HepG2 (cell line): ENCODE measurements at regions not wholly inside any gene's neighbourhood (a gene's known extent, or its start where the extent isn't known, plus 50 kb on each side); places are given as distances from the start of the nearest gene placed in this dataset.

ENCODE experiments used
- ATAC-seq: fragments of 200-7000 bp; cut with Tn5 transposase; 3 replicates; pipeline ENCODE4 v1.9.1; 2020; ENCODE audit warnings: mild to moderate bottlenecking, moderate library complexity
- BruUV-seq: library from RNA; stranded (reverse); fragments of 400-500 nt; replicated peaks from 2 replicates; lab custom pipeline; 2021; lab: Mats Ljungman, UMichigan
- CTCF ChIA-PET: fragments of 300-600 bp; formaldehyde crosslinking; extraction: SDS; loops from one replicate; lab custom pipeline; 2021; ENCODE audit warnings: low total read pairs, inconsistent platforms, low intra/inter-chr PET ratio; lab: Yijun Ruan, JAX
- POLR2A ChIA-PET: fragments of 350-600 bp; sonication (Branson Sonifier 250); formaldehyde crosslinking; loops from one replicate; lab custom pipeline; 2020; ENCODE audit warnings: antibody characterized with exemption, inconsistent platforms; lab: Yijun Ruan, JAX
- DNase-seq: peaks from one replicate; pipeline ENCODE4 v3.0.0-alpha.2; 2015; ENCODE audit warnings: low spot score
- FAIRE-seq: peaks from 3 replicates; lab custom pipeline; 2011; peaks lifted over from hg19 to GRCh38; lab: Jason Lieb, UNC
- H2AFZ ChIP-seq: one replicate; pipeline ENCODE4 v1.6.1; 2011; ENCODE audit warnings: low read length, inconsistent platforms
- H3K27ac ChIP-seq: fragments of 300-600 bp; 3 replicates; pipeline ENCODE4 v1.8.0; 2011; ENCODE audit warnings: mixed run types, mild to moderate bottlenecking, mixed read lengths, low read length, inconsistent platforms; ENCODE audit not compliant: insufficient read depth; ENCODE audit errors: extremely low read length
- H3K27me3 ChIP-seq, 2 experiments: fragments of 200-600 bp in 1 of 2; 2 replicates in 1 of 2; 3 replicates in 1 of 2; pipeline versions ENCODE4 v1.6.0 to v1.8.0; 2011; ENCODE audit warnings: low read length in 2 of 2, mild to moderate bottlenecking in 2 of 2, moderate library complexity in 2 of 2, inconsistent platforms in 1 of 2; ENCODE audit not compliant: insufficient read depth in 2 of 2, control insufficient read depth in 1 of 2
- H3K36me3 ChIP-seq, 2 experiments: fragments of 200-600 bp in 1 of 2; replicated peaks in 1 of 2; 2 replicates in 1 of 2; 3 replicates in 1 of 2; pipeline versions ENCODE4 v1.5.1 to v1.8.0; 2011; ENCODE audit warnings: low read length in 2 of 2, inconsistent platforms in 1 of 2; ENCODE audit not compliant: insufficient read depth in 2 of 2, control insufficient read depth in 1 of 2
- H3K4me1 ChIP-seq: 2 replicates; pipeline ENCODE4 v1.5.1; 2012; ENCODE audit warnings: low read length, inconsistent platforms; ENCODE audit not compliant: insufficient read depth
- H3K4me2 ChIP-seq: 2 replicates; pipeline ENCODE4 v1.6.0; 2011; ENCODE audit warnings: low read depth, low read length, inconsistent platforms
- H3K4me3 ChIP-seq, 3 experiments: fragments of 200-600 bp in 1 of 3; sonication (generic), shearing (Covaris generic) in 1 of 3; replicated peaks in 1 of 3; 2 replicates each; pipeline ENCODE4 v1.5.1; 2011 to 2016; ENCODE audit warnings: low read length in 3 of 3, inconsistent platforms in 2 of 3, low read depth in 2 of 3, mild to moderate bottlenecking in 2 of 3, control low read depth in 1 of 3, mixed read lengths in 1 of 3; ENCODE audit not compliant: insufficient read depth in 1 of 3
- H3K79me2 ChIP-seq: one replicate; pipeline ENCODE4 v1.6.1; 2011; ENCODE audit warnings: low read length, inconsistent platforms; ENCODE audit not compliant: insufficient read depth
- H3K9ac ChIP-seq: 2 replicates; pipeline ENCODE4 v1.6.0; 2011; ENCODE audit warnings: mild to moderate bottlenecking, low read depth, low read length, inconsistent platforms; ENCODE audit not compliant: insufficient read depth
- H3K9me3 ChIP-seq: 2 replicates; pipeline ENCODE4 v1.5.1; 2012; ENCODE audit warnings: mild to moderate bottlenecking, low read length
- H4K20me1 ChIP-seq: 2 replicates; pipeline ENCODE4 v1.6.0; 2011; ENCODE audit warnings: inconsistent platforms, mild to moderate bottlenecking, low read length, moderate library complexity; ENCODE audit not compliant: insufficient read depth
- ELF3 ChIP-seq: IDR thresholded peaks from 2 replicates; pipeline ENCODE4 v1.6.1; 2016; ENCODE audit warnings: missing genetic modification reagents, missing compliant biosample characterization
- FOXA1 ChIP-seq, 2 experiments: fragments of 450-650 bp in 1 of 2; sonication (generic) in 1 of 2; formaldehyde crosslinking in 1 of 2; IDR thresholded peaks; 2 replicates each; pipeline versions ENCODE4 v1.4.0 to v1.6.1; 2016 to 2020; ENCODE audit warnings: missing genetic modification reagents in 1 of 2
- FOXO1 ChIP-seq: sonication (generic); formaldehyde crosslinking; IDR thresholded peaks from 2 replicates; pipeline ENCODE4 v1.4.0; 2020; ENCODE audit warnings: missing genetic modification reagents
- HNF4A ChIP-seq: sonication (generic); formaldehyde crosslinking; IDR thresholded peaks from 2 replicates; pipeline ENCODE4 v1.4.0; 2020; ENCODE audit warnings: missing genetic modification reagents
- NR2F1 ChIP-seq, 2 experiments: fragments of 450-650 bp in 1 of 2; formaldehyde crosslinking in 1 of 2; IDR thresholded peaks; 2 replicates each; pipeline versions ENCODE4 v1.5.0 to v1.6.1; 2016 to 2020; ENCODE audit warnings: mild to moderate bottlenecking in 1 of 2, missing compliant biosample characterization in 1 of 2, missing genetic modification reagents in 1 of 2, moderate library complexity in 1 of 2
- NR2F6 ChIP-seq, 2 experiments: IDR thresholded peaks; 2 replicates each; pipeline ENCODE4 v1.6.1; 2016; ENCODE audit warnings: antibody characterized with exemption in 1 of 2, mild to moderate bottlenecking in 1 of 2
- TBL1XR1 ChIP-seq: fragments of 150-350 bp; IDR thresholded peaks from 2 replicates; pipeline ENCODE4 v1.6.1; 2014; ENCODE audit warnings: borderline replicate concordance, low read length; ENCODE audit not compliant: partially characterized antibody
- TEAD3 ChIP-seq: optimal IDR thresholded peaks from 2 replicates; pipeline ENCODE3; 2016; ENCODE audit warnings: borderline replicate concordance
- ZNF430 ChIP-seq: sonication (generic); formaldehyde crosslinking; IDR thresholded peaks from 2 replicates; pipeline ENCODE4 v1.9.0; 2021; ENCODE audit warnings: mild to moderate bottlenecking, missing genetic modification reagents
- ZNF790 ChIP-seq: sonication (generic); formaldehyde crosslinking; IDR thresholded peaks from 2 replicates; pipeline ENCODE4 v1.8.0; 2022; ENCODE audit warnings: missing genetic modification reagents, mild to moderate bottlenecking, borderline replicate concordance
- WGBS: methylation state at CpG from one replicate; pipeline ENCODE4 v1.1.6; 2017; ENCODE audit warnings: low lambda C conversion rate; 5-methylcytosine and 5-hydroxymethylcytosine counted together
- in situ Hi-C: cut with HindIII; loops from 2 replicates; pipeline ENCODE4 v1.10.0; 2017; ENCODE audit warnings: low pct_unique_long_range_greater_than_20kb; ENCODE audit not compliant: extremely low pct_ligation_motif_present
- intact Hi-C: fragments of 100-400 bp; cut with micrococcal nuclease; formaldehyde crosslinking; loops from one replicate; pipeline ENCODE4 v1.10.0; 2022; ENCODE audit not compliant: unreplicated experiment
- TF ChIP-seq, protein P1 (sequence below): sonication (generic); formaldehyde crosslinking; IDR thresholded peaks from 2 replicates; pipeline ENCODE4 v1.5.0; 2020; ENCODE audit warnings: missing genetic modification reagents, mild to moderate bottlenecking, borderline replicate concordance
- TF ChIP-seq, protein P2 (sequence below): IDR thresholded peaks from 2 replicates; pipeline ENCODE4 v1.6.1; 2012; ENCODE audit warnings: low read length, improper control_type of control experiment

GRCh38 chr3:147977001-147977400 is 567.8 kb downstream of the ZIC1 start (continued):
- TF ChIP-seq, protein P1, sequence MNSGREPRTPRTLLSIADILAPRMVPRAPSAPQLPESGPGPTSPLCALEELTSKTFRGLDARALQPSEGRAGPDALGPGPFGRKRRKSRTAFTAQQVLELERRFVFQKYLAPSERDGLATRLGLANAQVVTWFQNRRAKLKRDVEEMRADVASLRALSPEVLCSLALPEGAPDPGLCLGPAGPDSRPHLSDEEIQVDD: no peak
- TF ChIP-seq, protein P2, sequence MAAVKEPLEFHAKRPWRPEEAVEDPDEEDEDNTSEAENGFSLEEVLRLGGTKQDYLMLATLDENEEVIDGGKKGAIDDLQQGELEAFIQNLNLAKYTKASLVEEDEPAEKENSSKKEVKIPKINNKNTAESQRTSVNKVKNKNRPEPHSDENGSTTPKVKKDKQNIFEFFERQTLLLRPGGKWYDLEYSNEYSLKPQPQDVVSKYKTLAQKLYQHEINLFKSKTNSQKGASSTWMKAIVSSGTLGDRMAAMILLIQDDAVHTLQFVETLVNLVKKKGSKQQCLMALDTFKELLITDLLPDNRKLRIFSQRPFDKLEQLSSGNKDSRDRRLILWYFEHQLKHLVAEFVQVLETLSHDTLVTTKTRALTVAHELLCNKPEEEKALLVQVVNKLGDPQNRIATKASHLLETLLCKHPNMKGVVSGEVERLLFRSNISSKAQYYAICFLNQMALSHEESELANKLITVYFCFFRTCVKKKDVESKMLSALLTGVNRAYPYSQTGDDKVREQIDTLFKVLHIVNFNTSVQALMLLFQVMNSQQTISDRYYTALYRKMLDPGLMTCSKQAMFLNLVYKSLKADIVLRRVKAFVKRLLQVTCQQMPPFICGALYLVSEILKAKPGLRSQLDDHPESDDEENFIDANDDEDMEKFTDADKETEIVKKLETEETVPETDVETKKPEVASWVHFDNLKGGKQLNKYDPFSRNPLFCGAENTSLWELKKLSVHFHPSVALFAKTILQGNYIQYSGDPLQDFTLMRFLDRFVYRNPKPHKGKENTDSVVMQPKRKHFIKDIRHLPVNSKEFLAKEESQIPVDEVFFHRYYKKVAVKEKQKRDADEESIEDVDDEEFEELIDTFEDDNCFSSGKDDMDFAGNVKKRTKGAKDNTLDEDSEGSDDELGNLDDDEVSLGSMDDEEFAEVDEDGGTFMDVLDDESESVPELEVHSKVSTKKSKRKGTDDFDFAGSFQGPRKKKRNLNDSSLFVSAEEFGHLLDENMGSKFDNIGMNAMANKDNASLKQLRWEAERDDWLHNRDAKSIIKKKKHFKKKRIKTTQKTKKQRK: no peak
- TF ChIP-seq ZNF790 (CRISPR knock-in tag): no peak
- TF ChIP-seq TBL1XR1: no peak

GRCh38 chr3:147987549-147987948 is 578.4 kb downstream of the ZIC1 start:
- Histone ChIP-seq H3K4me1 (no peaks in the 10 kb centered on the region), H3K27ac (no peak overlapping the region), H3K27me3 (no peaks in the 10 kb centered on the region), H3K4me3 (no peak overlapping the region), H2AFZ (no peak overlapping the region), H3K4me2 (no peak overlapping the region), H3K9me3 (no peaks in the 10 kb centered on the region), H3K9ac (no peak overlapping the region), H3K79me2 (no peaks in the 10 kb centered on the region), H3K36me3 (no peaks in the 10 kb centered on the region), H4K20me1 (no peaks in the 10 kb centered on the region)
- ATAC-seq: peak; percentile 74
- in situ Hi-C loops (no loop called here), intact Hi-C loops (no loop called here)
- ChIA-PET POLR2A (no interaction called here), CTCF (no interaction called here)
- BruUV-seq: no TSS peak
- TF ChIP-seq TEAD3 (CRISPR knock-in tag) (peak; percentile 82), FOXA1 (IDR thresholded peaks at IDR 0.05) (no peak), FOXA1 (CRISPR knock-in tag; IDR thresholded peaks at IDR 0.05) (peak; percentile 27; the same call in 1 of the 2 replicates), ELF3 (CRISPR knock-in tag) (no peak), NR2F6 (IDR thresholded peaks at IDR 0.05) (0 out of 2 replicates have a peak, but pooled peaks have one; percentile 22), NR2F6 (CRISPR knock-in tag; IDR thresholded peaks at IDR 0.05) (peak; percentile 65; the same call in 1 of the 2 replicates), HNF4A (CRISPR knock-in tag) (peak; percentile 49), ZNF430 (CRISPR knock-in tag) (no peak), NR2F1 (CRISPR knock-in tag; IDR thresholded peaks at IDR 0.05) (0 out of 4 replicates have a peak, but pooled peaks of 1 of the 2 experiments have one; percentile 28), FOXO1 (peak; percentile 47; the same call in 1 of the 2 replicates)
- FAIRE-seq: peak; percentile 28
- peak; percentile 14 for DNase-seq
- 8% methylated on average over 1 of the region's 1 CpG for WGBS
